Activated T-helper 9 cell treated with anti-CD3 and anti-CD28 coated beads, Interleukin-2, amount 50 U/mL, for 16 hours (primary cell): ENCODE measurements at regions not wholly inside any gene's neighbourhood (a gene's known extent, or its start where the extent isn't known, plus 50 kb on each side); places are given as distances from the start of the nearest gene placed in this dataset.
"Not testable (repeated sequence)": the region's sequence is repeated elsewhere in the genome, so short reads cannot be mapped to it uniquely, and the experiment has no call there.

Experiments used
- DNase-seq: peaks from one replicate; pipeline ENCODE4 v3.0.0-alpha.2; 2020; ENCODE audit warnings: low read depth

- DNase-seq: no peak
These were observed 115.9 kb upstream of the CACUL1 start for GRCh38 chr10:118870467-118871243.

- DNase-seq: no peak
These were observed 116.6 kb upstream of the CACUL1 start for GRCh38 chr10:118871244-118871865.

- DNase-seq: no peak
These were observed 118.4 kb upstream of the CACUL1 start for GRCh38 chr10:118873091-118873737.

- DNase-seq: no peak
These were observed 119.0 kb upstream of the CACUL1 start for GRCh38 chr10:118873738-118874105.

- DNase-seq: no peak
These were observed 119.4 kb upstream of the CACUL1 start for GRCh38 chr10:118874171-118874570.

GRCh38 chr10:118875087-118875486 lies 120.3 kb upstream of the CACUL1 start:
- DNase-seq: no peak

- DNase-seq: no peak
These were observed 128.0 kb upstream of the CACUL1 start for GRCh38 chr10:118882741-118883140.

- DNase-seq: no peak
These were observed 137.3 kb upstream of the NANOS1 start for GRCh38 chr10:118892255-118892654.

- not testable (repeated sequence) for DNase-seq
These were observed 134.6 kb upstream of the NANOS1 start for GRCh38 chr10:118894891-118895290.

GRCh38 chr10:118900617-118901016 lies 128.9 kb upstream of the NANOS1 start:
- DNase-seq: no peak

GRCh38 chr10:118901380-118901779 lies 128.1 kb upstream of the NANOS1 start:
- DNase-seq: no peak

- no peak for DNase-seq
These were observed 127.6 kb upstream of the NANOS1 start for GRCh38 chr10:118901906-118902305.

GRCh38 chr10:118902656-118903055 lies 126.9 kb upstream of the NANOS1 start:
- DNase-seq: not testable (repeated sequence)

GRCh38 chr10:118903251-118903650 lies 126.3 kb upstream of the NANOS1 start:
- no peak for DNase-seq

GRCh38 chr10:118903691-118904090 lies 125.8 kb upstream of the NANOS1 start:
- DNase-seq: no peak

- no peak for DNase-seq
These were observed 125.2 kb upstream of the NANOS1 start for GRCh38 chr10:118904286-118904685.

- DNase-seq: no peak
These were observed 122.5 kb upstream of the NANOS1 start for GRCh38 chr10:118907051-118907450.

GRCh38 chr10:118908557-118909256 lies 120.8 kb upstream of the NANOS1 start:
- no peak for DNase-seq

GRCh38 chr10:118910702-118911101 lies 118.8 kb upstream of the NANOS1 start:
- DNase-seq: no peak

- DNase-seq: no peak
These were observed 118.2 kb upstream of the NANOS1 start for GRCh38 chr10:118911363-118911762.

GRCh38 chr10:118912961-118913600 lies 116.4 kb upstream of the NANOS1 start:
- no peak for DNase-seq

- no peak for DNase-seq
These were observed 115.7 kb upstream of the NANOS1 start for GRCh38 chr10:118913825-118914224.
